HEK293 (cell line): ENCODE measurements at regions not wholly inside any gene's neighbourhood (a gene's known extent, or its start where the extent isn't known, plus 50 kb on each side); places are given as distances from the start of the nearest gene placed in this dataset.

Experiments used
- CTCF ChIA-PET: fragments of 350-600 bp; formaldehyde crosslinking; extraction: SDS; loops from one replicate; lab custom pipeline; 2021; ENCODE audit warnings: antibody characterized with exemption; lab: Yijun Ruan, JAX
- POLR2A ChIA-PET: fragments of 300-600 bp; formaldehyde crosslinking; extraction: SDS; loops from one replicate; lab custom pipeline; 2020; ENCODE audit warnings: antibody characterized with exemption, inconsistent platforms; lab: Yijun Ruan, JAX
- H3K27ac ChIP-seq: fragments of 200-500 bp; sonication (Bioruptor generic); 2 replicates; pipeline ENCODE4 v1.5.1; 2014; ENCODE audit warnings: low read depth, low read length, control low read depth, inconsistent platforms; ENCODE audit errors: extremely low read depth
- H3K36me3 ChIP-seq, 2 experiments: fragments of 200-500 bp in 1 of 2; sonication (Bioruptor generic) in 1 of 2; 1 replicate in 1 of 2; 2 replicates in 1 of 2; pipeline ENCODE4 v1.5.1; 2014 to 2017; ENCODE audit warnings: inconsistent platforms in 2 of 2, low read length in 2 of 2; ENCODE audit not compliant: control insufficient read depth in 2 of 2, insufficient read depth in 1 of 2
- H3K4me1 ChIP-seq: fragments of 200-500 bp; sonication (Bioruptor generic); 2 replicates; pipeline ENCODE4 v1.5.1; 2014; ENCODE audit warnings: mild to moderate bottlenecking, low read length, inconsistent platforms; ENCODE audit not compliant: control insufficient read depth, insufficient read depth
- H3K4me3 ChIP-seq: 2 replicates; pipeline ENCODE4 v1.5.1; 2011; ENCODE audit warnings: low read depth, mild to moderate bottlenecking, control low read depth, low read length, moderate library complexity
- H3K9me3 ChIP-seq: fragments of 200-500 bp; sonication (Bioruptor generic); 2 replicates; pipeline ENCODE4 v1.5.1; 2014; ENCODE audit warnings: low read depth, low read length, inconsistent platforms; ENCODE audit not compliant: control insufficient read depth, insufficient read depth
- GFI1B ChIP-seq: fragments of 450-650 bp; formaldehyde crosslinking; IDR thresholded peaks from 2 replicates; pipeline ENCODE4 v1.5.1; 2016; ENCODE audit warnings: missing biosample characterization, missing genetic modification characterization
- KLF9 ChIP-seq: fragments of 450-650 bp; formaldehyde crosslinking; IDR thresholded peaks from 2 replicates; pipeline ENCODE4 v1.5.1; 2016; ENCODE audit warnings: missing biosample characterization, missing genetic modification characterization, low read depth
- PRDM6 ChIP-seq: fragments of 450-650 bp; formaldehyde crosslinking; IDR thresholded peaks from 2 replicates; pipeline ENCODE4 v1.5.1; 2017; ENCODE audit warnings: missing biosample characterization, missing genetic modification characterization
- SCRT1 ChIP-seq: fragments of 450-650 bp; formaldehyde crosslinking; IDR thresholded peaks from 2 replicates; pipeline ENCODE4 v1.5.1; 2016; ENCODE audit warnings: missing biosample characterization, missing genetic modification characterization, borderline replicate concordance
- SETDB1 ChIP-seq: IDR thresholded peaks from one replicate; pipeline ENCODE4 v1.6.1; 2017; ENCODE audit warnings: mild to moderate bottlenecking, low read length, moderate library complexity, mixed read lengths; ENCODE audit not compliant: insufficient read length
- YY1 ChIP-seq: fragments of 450-650 bp; formaldehyde crosslinking; IDR thresholded peaks from 2 replicates; pipeline ENCODE4 v1.5.1; 2018; ENCODE audit warnings: missing biosample characterization, missing genetic modification characterization
- ZBTB44 ChIP-seq: fragments of 450-650 bp; IDR thresholded peaks from 2 replicates; pipeline ENCODE4 v1.5.1; 2018; ENCODE audit warnings: missing biosample characterization, mild to moderate bottlenecking, missing genetic modification characterization
- ZNF140 ChIP-seq: fragments of 450-650 bp; formaldehyde crosslinking; IDR thresholded peaks from 2 replicates; pipeline ENCODE4 v1.5.1; 2016; ENCODE audit warnings: missing biosample characterization, missing genetic modification characterization
- ZNF174 ChIP-seq: fragments of 450-650 bp; formaldehyde crosslinking; IDR thresholded peaks from 2 replicates; pipeline ENCODE4 v1.5.0; 2017; ENCODE audit warnings: missing biosample characterization, mild to moderate bottlenecking, missing genetic modification characterization
- ZNF2 ChIP-seq: fragments of 450-650 bp; formaldehyde crosslinking; IDR thresholded peaks from 2 replicates; pipeline ENCODE4 v1.5.1; 2016; ENCODE audit warnings: missing biosample characterization, missing genetic modification characterization
- ZNF214 ChIP-seq: fragments of 450-650 bp; formaldehyde crosslinking; IDR thresholded peaks from 2 replicates; pipeline ENCODE4 v1.5.1; 2017; ENCODE audit warnings: missing biosample characterization, mild to moderate bottlenecking, missing genetic modification characterization, borderline replicate concordance
- ZNF311 ChIP-seq: fragments of 450-650 bp; formaldehyde crosslinking; IDR thresholded peaks from 2 replicates; pipeline ENCODE4 v1.5.1; 2017; ENCODE audit warnings: missing biosample characterization, missing genetic modification characterization, borderline replicate concordance
- ZNF350 ChIP-seq: fragments of 450-650 bp; formaldehyde crosslinking; IDR thresholded peaks from 2 replicates; pipeline ENCODE4 v1.5.0; 2017; ENCODE audit warnings: missing biosample characterization, mild to moderate bottlenecking, missing genetic modification characterization
- ZNF366 ChIP-seq: fragments of 450-650 bp; formaldehyde crosslinking; conservative IDR thresholded peaks from 2 replicates; pipeline ENCODE4 v1.5.1; 2016; ENCODE audit warnings: missing biosample characterization, missing genetic modification characterization
- ZNF404 ChIP-seq: fragments of 450-650 bp; formaldehyde crosslinking; IDR thresholded peaks from 2 replicates; pipeline ENCODE4 v1.5.1; 2017; ENCODE audit warnings: missing biosample characterization, missing genetic modification characterization
- ZNF423 ChIP-seq: fragments of 450-650 bp; formaldehyde crosslinking; IDR thresholded peaks from 2 replicates; pipeline ENCODE4 v1.5.1; 2016; ENCODE audit warnings: missing biosample characterization, missing genetic modification characterization
- ZNF501 ChIP-seq: fragments of 450-650 bp; formaldehyde crosslinking; IDR thresholded peaks from 2 replicates; pipeline ENCODE4 v1.5.1; 2016; ENCODE audit warnings: missing biosample characterization, missing genetic modification characterization
- ZNF560 ChIP-seq: fragments of 450-650 bp; formaldehyde crosslinking; IDR thresholded peaks from 2 replicates; pipeline ENCODE4 v1.5.1; 2017; ENCODE audit warnings: missing biosample characterization, missing genetic modification characterization, borderline replicate concordance
- ZNF624 ChIP-seq: fragments of 450-650 bp; formaldehyde crosslinking; IDR thresholded peaks from 2 replicates; pipeline ENCODE4 v1.5.1; 2017; ENCODE audit warnings: missing biosample characterization, missing genetic modification characterization
- ZNF639 ChIP-seq: fragments of 450-650 bp; formaldehyde crosslinking; IDR thresholded peaks from 2 replicates; pipeline ENCODE4 v1.5.1; 2016; ENCODE audit warnings: missing biosample characterization, missing genetic modification characterization
- ZNF677 ChIP-seq: fragments of 450-650 bp; IDR thresholded peaks from 2 replicates; pipeline ENCODE4 v1.5.0; 2018; ENCODE audit warnings: missing biosample characterization, mild to moderate bottlenecking, missing genetic modification characterization, moderate library complexity
- ZXDB ChIP-seq: fragments of 450-650 bp; formaldehyde crosslinking; IDR thresholded peaks from 2 replicates; pipeline ENCODE4 v1.5.1; 2016; ENCODE audit warnings: missing biosample characterization, missing genetic modification characterization

- ChIA-PET POLR2A (no interaction called here), CTCF (interaction anchor here (0.6 to 0.7 kb wide), 2 partner anchors 27 to 247 kb away, joined by 3 to 4 read pairs; no protein-coding TSS in a partner anchor)
- Histone ChIP-seq H3K4me1 (peaks cover 5% of the 10 kb centered on the region; the same call in 1 of the 2 replicates), H3K4me3 (no peak overlapping the region), H3K27ac (no peak overlapping the region), H3K36me3 (no peaks in the 10 kb centered on the region), H3K9me3 (no peaks in the 10 kb centered on the region)
- no peak for TF ChIP-seq KLF9 (tag by site-specific recombination)
- TF ChIP-seq ZNF140: no peak
Measured at GRCh38 chr10:78263521-78263988, 229.9 kb downstream of the RPS24 start.

- no peak for TF ChIP-seq SETDB1
- TF ChIP-seq ZNF311 (tag by site-specific recombination): no peak
- no peak for TF ChIP-seq SCRT1
- no peak for TF ChIP-seq ZNF2 (tag by site-specific recombination)
- no peak for TF ChIP-seq YY1 (tag by site-specific recombination)
- no peak for TF ChIP-seq GFI1B (tag by site-specific recombination)
- TF ChIP-seq ZNF350 (tag by site-specific recombination): no peak
- TF ChIP-seq ZNF624: no peak
- TF ChIP-seq ZNF174: no peak
- no peak for TF ChIP-seq ZNF677 (tag by site-specific recombination)
- no peak for TF ChIP-seq ZNF639 (tag by site-specific recombination)
- no peak for TF ChIP-seq ZXDB (tag by site-specific recombination)
- no peak for TF ChIP-seq ZNF560
- no peak for TF ChIP-seq PRDM6 (tag by site-specific recombination)
- TF ChIP-seq ZNF404 (tag by site-specific recombination): no peak
- no peak for TF ChIP-seq ZNF423 (tag by site-specific recombination)
- TF ChIP-seq ZNF366 (tag by site-specific recombination): no peak
- no peak for TF ChIP-seq ZNF501
- TF ChIP-seq ZBTB44: no peak
- TF ChIP-seq ZNF214 (tag by site-specific recombination): no peak
- POLR2A ChIA-PET: no interaction called here
- H3K27ac ChIP-seq: no peak overlapping the region
Measured at GRCh38 chr10:78264361-78264760, 230.7 kb downstream of the RPS24 start.

More at GRCh38 chr10:78264361-78264760, 230.7 kb downstream of the RPS24 start:
- H3K4me3 ChIP-seq: no peak overlapping the region
- CTCF ChIA-PET: interaction anchor here (0.6 to 1.2 kb wide), 3 partner anchors 26 to 246 kb away, joined by 3 to 4 read pairs (median 3); no protein-coding TSS in a partner anchor
- no peaks in the 10 kb centered on the region for H3K36me3 ChIP-seq
- H3K9me3 ChIP-seq: no peaks in the 10 kb centered on the region
- H3K4me1 ChIP-seq: peaks cover 5% of the 10 kb centered on the region; the same call in 1 of the 2 replicates
